GM23338 (cell line): ENCODE measurements at regions not wholly inside any gene's neighbourhood (a gene's known extent, or its start where the extent isn't known, plus 50 kb on each side); places are given as distances from the start of the nearest gene placed in this dataset.
"Not testable (repeated sequence)": the region's sequence is repeated elsewhere in the genome, so short reads cannot be mapped to it uniquely, and the experiment has no call there.

ENCODE experiments used
- ATAC-seq: fragments of 200-7000 bp; cut with Tn5 transposase; 3 replicates; pipeline ENCODE4 v1.9.1; 2020
- DNase-seq: peaks from one replicate; pipeline ENCODE4 v3.0.0-alpha.2; 2015; ENCODE audit warnings: low spot score
- H2AFZ ChIP-seq: fragments of 200-600 bp; sonication (generic); 2 replicates; pipeline ENCODE4 v1.8.0; 2016; ENCODE audit warnings: antibody characterized with exemption, mild to moderate bottlenecking, moderate library complexity
- H3F3A ChIP-seq: fragments of 200-600 bp; sonication (generic); replicated peaks from 2 replicates; pipeline ENCODE4 v1.8.0; 2017; ENCODE audit warnings: antibody characterized with exemption, mixed run types, low read depth
- H3K27ac ChIP-seq: fragments of 200-600 bp; sonication (generic); 2 replicates; pipeline ENCODE4 v1.6.1; 2016; ENCODE audit warnings: low read depth
- H3K27me3 ChIP-seq: fragments of 200-600 bp; sonication (generic); 2 replicates; pipeline ENCODE4 v1.8.0; 2016; ENCODE audit warnings: mild to moderate bottlenecking, mixed run types, moderate library complexity; ENCODE audit not compliant: insufficient read depth
- H3K36me3 ChIP-seq: fragments of 200-600 bp; sonication (generic); 2 replicates; pipeline ENCODE4 v1.8.0; 2016; ENCODE audit warnings: mild to moderate bottlenecking; ENCODE audit not compliant: insufficient read depth
- H3K4me1 ChIP-seq: fragments of 200-600 bp; sonication (generic); 2 replicates; pipeline ENCODE4 v1.8.0; 2016; ENCODE audit warnings: mild to moderate bottlenecking, moderate library complexity; ENCODE audit not compliant: insufficient read depth
- H3K4me2 ChIP-seq: fragments of 200-600 bp; sonication (generic); 2 replicates; pipeline ENCODE4 v1.7.1; 2017; ENCODE audit warnings: mixed run types
- H3K4me3 ChIP-seq: fragments of 200-600 bp; sonication (generic); 2 replicates; pipeline ENCODE4 v1.6.1; 2016; ENCODE audit warnings: mixed run types
- H3K79me2 ChIP-seq: fragments of 200-600 bp; sonication (generic); replicated peaks from 2 replicates; pipeline ENCODE4 v1.8.0; 2017; ENCODE audit warnings: mild to moderate bottlenecking; ENCODE audit not compliant: insufficient read depth
- H3K9me2 ChIP-seq: fragments of 200-600 bp; sonication (generic); 2 replicates; pipeline ENCODE4 v1.8.0; 2017; ENCODE audit not compliant: insufficient read depth
- H4K20me1 ChIP-seq: fragments of 200-600 bp; sonication (generic); replicated peaks from 2 replicates; pipeline ENCODE4 v1.8.0; 2017; ENCODE audit warnings: mild to moderate bottlenecking; ENCODE audit not compliant: insufficient read depth
- H3K27ac Mint-ChIP-seq: 2 replicates; pipeline ENCODE4 v1.8.0; 2020; ENCODE audit warnings: inconsistent platforms, mild to moderate bottlenecking, moderate library complexity, mixed read lengths
- H3K27me3 Mint-ChIP-seq: 3 replicates; pipeline ENCODE4 v1.8.0; 2022; ENCODE audit warnings: low read depth, mild to moderate bottlenecking, moderate library complexity, mixed read lengths, inconsistent platforms; ENCODE audit not compliant: insufficient read depth, poor library complexity
- H3K36me3 Mint-ChIP-seq: 3 replicates; pipeline ENCODE4 v1.8.0; 2021; ENCODE audit warnings: low read depth, mild to moderate bottlenecking, inconsistent platforms, moderate library complexity, mixed read lengths
- H3K4me1 Mint-ChIP-seq: 3 replicates; pipeline ENCODE4 v1.8.0; 2020; ENCODE audit warnings: mild to moderate bottlenecking, inconsistent platforms, mixed read lengths
- H3K4me3 Mint-ChIP-seq: 3 replicates; pipeline ENCODE4 v1.8.0; 2021; ENCODE audit warnings: moderate library complexity, mild to moderate bottlenecking, inconsistent platforms, mixed read lengths
- H3K9me3 Mint-ChIP-seq: 3 replicates; pipeline ENCODE4 v1.8.0; 2020; ENCODE audit warnings: moderate library complexity, mild to moderate bottlenecking, inconsistent platforms, mixed read lengths
- TF ChIP-seq, protein P1 (sequence below): fragments of 250-450 bp; sonication (Bioruptor Pico); IDR thresholded peaks from 2 replicates; pipeline ENCODE4 v1.5.0; 2020; ENCODE audit warnings: mild to moderate bottlenecking, moderate library complexity

DNA sequence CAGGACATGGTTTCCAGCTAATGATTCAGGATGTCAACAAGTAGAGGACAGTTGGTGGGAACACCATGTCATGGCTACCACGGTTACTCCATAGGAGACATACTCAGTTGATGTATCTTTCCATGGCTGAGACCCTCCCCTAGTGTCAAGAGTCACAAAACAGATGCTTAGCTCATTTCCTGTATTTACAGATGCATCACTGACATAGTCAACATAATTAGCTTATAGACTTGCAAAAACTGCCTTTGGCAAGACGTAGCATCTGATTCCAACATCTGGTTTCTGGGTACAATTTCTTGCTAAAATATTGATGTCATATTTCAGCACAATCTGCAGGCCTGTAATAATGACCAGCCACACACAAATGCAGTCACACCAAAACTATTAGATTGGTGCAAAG lies 550.3 kb downstream of the FAM181B start (continued):
- TF ChIP-seq, protein P1, sequence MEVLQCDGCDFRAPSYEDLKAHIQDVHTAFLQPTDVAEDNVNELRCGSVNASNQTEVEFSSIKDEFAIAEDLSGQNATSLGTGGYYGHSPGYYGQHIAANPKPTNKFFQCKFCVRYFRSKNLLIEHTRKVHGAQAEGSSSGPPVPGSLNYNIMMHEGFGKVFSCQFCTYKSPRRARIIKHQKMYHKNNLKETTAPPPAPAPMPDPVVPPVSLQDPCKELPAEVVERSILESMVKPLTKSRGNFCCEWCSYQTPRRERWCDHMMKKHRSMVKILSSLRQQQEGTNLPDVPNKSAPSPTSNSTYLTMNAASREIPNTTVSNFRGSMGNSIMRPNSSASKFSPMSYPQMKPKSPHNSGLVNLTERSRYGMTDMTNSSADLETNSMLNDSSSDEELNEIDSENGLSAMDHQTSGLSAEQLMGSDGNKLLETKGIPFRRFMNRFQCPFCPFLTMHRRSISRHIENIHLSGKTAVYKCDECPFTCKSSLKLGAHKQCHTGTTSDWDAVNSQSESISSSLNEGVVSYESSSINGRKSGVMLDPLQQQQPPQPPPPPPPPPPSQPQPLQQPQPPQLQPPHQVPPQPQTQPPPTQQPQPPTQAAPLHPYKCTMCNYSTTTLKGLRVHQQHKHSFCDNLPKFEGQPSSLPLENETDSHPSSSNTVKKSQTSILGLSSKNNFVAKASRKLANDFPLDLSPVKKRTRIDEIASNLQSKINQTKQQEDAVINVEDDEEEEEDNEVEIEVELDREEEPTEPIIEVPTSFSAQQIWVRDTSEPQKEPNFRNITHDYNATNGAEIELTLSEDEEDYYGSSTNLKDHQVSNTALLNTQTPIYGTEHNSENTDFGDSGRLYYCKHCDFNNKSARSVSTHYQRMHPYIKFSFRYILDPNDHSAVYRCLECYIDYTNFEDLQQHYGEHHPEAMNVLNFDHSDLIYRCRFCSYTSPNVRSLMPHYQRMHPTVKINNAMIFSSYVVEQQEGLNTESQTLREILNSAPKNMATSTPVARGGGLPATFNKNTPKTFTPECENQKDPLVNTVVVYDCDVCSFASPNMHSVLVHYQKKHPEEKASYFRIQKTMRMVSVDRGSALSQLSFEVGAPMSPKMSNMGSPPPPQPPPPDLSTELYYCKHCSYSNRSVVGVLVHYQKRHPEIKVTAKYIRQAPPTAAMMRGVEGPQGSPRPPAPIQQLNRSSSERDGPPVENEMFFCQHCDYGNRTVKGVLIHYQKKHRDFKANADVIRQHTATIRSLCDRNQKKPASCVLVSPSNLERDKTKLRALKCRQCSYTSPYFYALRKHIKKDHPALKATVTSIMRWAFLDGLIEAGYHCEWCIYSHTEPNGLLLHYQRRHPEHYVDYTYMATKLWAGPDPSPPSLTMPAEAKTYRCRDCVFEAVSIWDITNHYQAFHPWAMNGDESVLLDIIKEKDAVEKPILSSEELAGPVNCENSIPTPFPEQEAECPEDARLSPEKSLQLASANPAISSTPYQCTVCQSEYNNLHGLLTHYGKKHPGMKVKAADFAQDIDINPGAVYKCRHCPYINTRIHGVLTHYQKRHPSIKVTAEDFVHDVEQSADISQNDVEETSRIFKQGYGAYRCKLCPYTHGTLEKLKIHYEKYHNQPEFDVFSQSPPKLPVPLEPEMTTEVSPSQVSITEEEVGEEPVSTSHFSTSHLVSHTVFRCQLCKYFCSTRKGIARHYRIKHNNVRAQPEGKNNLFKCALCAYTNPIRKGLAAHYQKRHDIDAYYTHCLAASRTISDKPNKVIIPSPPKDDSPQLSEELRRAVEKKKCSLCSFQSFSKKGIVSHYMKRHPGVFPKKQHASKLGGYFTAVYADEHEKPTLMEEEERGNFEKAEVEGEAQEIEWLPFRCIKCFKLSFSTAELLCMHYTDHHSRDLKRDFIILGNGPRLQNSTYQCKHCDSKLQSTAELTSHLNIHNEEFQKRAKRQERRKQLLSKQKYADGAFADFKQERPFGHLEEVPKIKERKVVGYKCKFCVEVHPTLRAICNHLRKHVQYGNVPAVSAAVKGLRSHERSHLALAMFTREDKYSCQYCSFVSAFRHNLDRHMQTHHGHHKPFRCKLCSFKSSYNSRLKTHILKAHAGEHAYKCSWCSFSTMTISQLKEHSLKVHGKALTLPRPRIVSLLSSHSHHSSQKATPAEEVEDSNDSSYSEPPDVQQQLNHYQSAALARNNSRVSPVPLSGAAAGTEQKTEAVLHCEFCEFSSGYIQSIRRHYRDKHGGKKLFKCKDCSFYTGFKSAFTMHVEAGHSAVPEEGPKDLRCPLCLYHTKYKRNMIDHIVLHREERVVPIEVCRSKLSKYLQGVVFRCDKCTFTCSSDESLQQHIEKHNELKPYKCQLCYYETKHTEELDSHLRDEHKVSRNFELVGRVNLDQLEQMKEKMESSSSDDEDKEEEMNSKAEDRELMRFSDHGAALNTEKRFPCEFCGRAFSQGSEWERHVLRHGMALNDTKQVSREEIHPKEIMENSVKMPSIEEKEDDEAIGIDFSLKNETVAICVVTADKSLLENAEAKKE (CRISPR knock-in tag), result no peak

DNA sequence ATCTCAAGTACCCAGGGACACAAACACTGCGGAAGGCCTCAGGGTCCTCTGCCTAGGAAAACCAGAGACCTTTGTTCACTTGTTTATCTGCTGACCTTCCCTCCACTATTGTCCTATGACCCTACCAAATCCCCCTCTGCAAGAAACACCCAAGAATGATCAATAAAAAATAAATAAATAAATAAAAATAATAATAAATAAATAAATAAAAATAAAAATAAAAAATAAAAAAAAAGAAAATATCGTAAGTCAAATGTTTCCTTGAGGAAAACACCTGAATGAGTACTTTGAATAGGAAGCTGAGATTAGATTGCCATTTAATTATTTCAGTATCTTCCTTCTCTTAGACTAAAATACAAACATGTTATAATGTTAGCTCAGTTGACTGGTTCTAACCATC lies 551.0 kb downstream of the FAM181B start:
- not testable (repeated sequence) for H3K79me2 ChIP-seq, H3K27me3 ChIP-seq, H3K9me2 ChIP-seq, H3K4me3 ChIP-seq, H4K20me1 ChIP-seq, ATAC-seq, H2AFZ ChIP-seq, H3K4me3 Mint-ChIP-seq, H3K27ac ChIP-seq, H3F3A ChIP-seq, DNase-seq, H3K27ac Mint-ChIP-seq, H3K4me1 ChIP-seq, H3K27me3 Mint-ChIP-seq, H3K4me2 ChIP-seq, H3K36me3 Mint-ChIP-seq, H3K36me3 ChIP-seq, H3K4me1 Mint-ChIP-seq
- H3K9me3 Mint-ChIP-seq, result peaks cover 16% of the 10 kb centered on the region; the same call in 2 of the 3 replicates

DNA sequence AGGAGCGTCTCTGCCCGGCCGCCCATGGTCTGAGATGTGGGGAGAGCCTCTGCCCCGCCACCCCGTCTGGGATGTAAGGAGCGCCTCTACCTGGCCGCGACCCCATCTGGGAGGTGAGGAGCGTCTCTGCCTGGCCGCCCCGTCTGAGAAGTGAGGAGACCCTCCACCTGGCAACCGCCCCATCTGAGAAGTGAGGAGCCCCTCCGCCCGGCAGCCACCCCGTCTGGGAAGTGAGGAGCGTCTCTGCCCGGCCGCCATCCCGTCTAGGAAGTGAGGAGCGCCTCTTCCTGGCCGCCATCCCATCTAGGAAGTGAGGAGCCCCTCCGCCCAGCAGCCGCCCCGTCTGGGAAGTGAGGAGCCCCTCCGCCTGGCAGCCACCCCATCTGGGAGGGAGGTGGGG lies 551.9 kb downstream of the FAM181B start:
- H3K4me3 ChIP-seq, H4K20me1 ChIP-seq, H3K4me2 ChIP-seq, H3K9me2 ChIP-seq, H3K4me3 Mint-ChIP-seq, H3F3A ChIP-seq, H3K4me1 ChIP-seq, H3K36me3 Mint-ChIP-seq, H2AFZ ChIP-seq, ATAC-seq, H3K27ac Mint-ChIP-seq, H3K79me2 ChIP-seq, H3K27ac ChIP-seq, H3K27me3 ChIP-seq, H3K27me3 Mint-ChIP-seq, DNase-seq, H3K36me3 ChIP-seq, H3K4me1 Mint-ChIP-seq: not testable (repeated sequence)
- H3K9me3 Mint-ChIP-seq, result peaks cover 16% of the 10 kb centered on the region; the same call in 2 of the 3 replicates
